Common myeloid progenitor, CD34-positive (primary cell): ENCODE measurements at regions not wholly inside any gene's neighbourhood (a gene's known extent, or its start where the extent isn't known, plus 50 kb on each side); places are given as distances from the start of the nearest gene placed in this dataset.

Source experiments
- CTCF ChIA-PET: fragments of 350-600 bp; sonication (Branson Sonifier 250); formaldehyde crosslinking; loops from one replicate; lab custom pipeline; 2021; ENCODE audit warnings: antibody characterized with exemption; lab: Charles Lee
- POLR2A ChIA-PET: fragments of 350-600 bp; sonication (Branson Sonifier 250); formaldehyde crosslinking; loops from one replicate; lab custom pipeline; 2021; ENCODE audit warnings: antibody characterized with exemption; lab: Charles Lee
- DNase-seq, 3 donors: peaks; one replicate each; pipeline versions ENCODE4 v3.0.0 to v3.0.0-alpha.2; 2013
- H3K27ac ChIP-seq, 2 experiments: 1 replicate in 1 of 2; 2 replicates in 1 of 2; pipeline ENCODE4 v1.7.0; 2013; ENCODE audit warnings: inconsistent platforms in 2 of 2, low read length in 2 of 2, mild to moderate bottlenecking in 2 of 2, low read depth in 1 of 2, moderate library complexity in 1 of 2; ENCODE audit not compliant: severe bottlenecking in 2 of 2, insufficient read depth in 1 of 2, poor library complexity in 1 of 2
- H3K27me3 ChIP-seq, 5 experiments: replicated peaks in 2 of 5; 1 replicate in 3 of 5; 2 replicates in 2 of 5; pipeline versions ENCODE4 v1.6.1 to v1.7.0; 2013; ENCODE audit warnings: low read length in 4 of 5, mild to moderate bottlenecking in 2 of 5, moderate library complexity in 2 of 5, inconsistent platforms in 1 of 5; ENCODE audit not compliant: insufficient read depth in 5 of 5, control insufficient read depth in 4 of 5
- H3K36me3 ChIP-seq, 4 experiments: 1 replicate in 2 of 4; 2 replicates in 2 of 4; pipeline versions ENCODE4 v1.6.1 to v1.7.0; 2013; ENCODE audit warnings: low read length in 3 of 4, control low read depth in 1 of 4, mild to moderate bottlenecking in 1 of 4; ENCODE audit not compliant: control insufficient read depth in 4 of 4, insufficient read depth in 4 of 4
- H3K4me1 ChIP-seq, 4 experiments: 1 replicate in 3 of 4; 2 replicates in 1 of 4; pipeline versions ENCODE4 v1.6.1 to v1.7.1; 2013; ENCODE audit warnings: low read length in 3 of 4, mild to moderate bottlenecking in 3 of 4, control low read depth in 1 of 4, inconsistent platforms in 1 of 4, moderate library complexity in 1 of 4; ENCODE audit not compliant: control insufficient read depth in 4 of 4, insufficient read depth in 4 of 4; ENCODE audit errors: control extremely low read depth in 1 of 4
- H3K4me3 ChIP-seq, 7 experiments: 1 replicate in 4 of 7; 2 replicates in 3 of 7; pipeline versions ENCODE4 v1.5.1 to v1.7.0; 2013; ENCODE audit warnings: mild to moderate bottlenecking in 7 of 7, low read length in 6 of 7, moderate library complexity in 6 of 7, inconsistent platforms in 2 of 7, low read depth in 2 of 7, control low read depth in 1 of 7; ENCODE audit not compliant: insufficient read depth in 4 of 7, control insufficient read depth in 1 of 7; ENCODE audit errors: extremely low read depth in 1 of 7
- H3K9me3 ChIP-seq, 5 experiments: 1 replicate in 4 of 5; 2 replicates in 1 of 5; pipeline versions ENCODE4 v1.6.1 to v1.7.1; 2013; ENCODE audit warnings: low read length in 4 of 5, mild to moderate bottlenecking in 2 of 5, inconsistent platforms in 1 of 5, low read depth in 1 of 5, moderate library complexity in 1 of 5; ENCODE audit not compliant: control insufficient read depth in 4 of 5, insufficient read depth in 2 of 5; ENCODE audit errors: control extremely low read depth in 1 of 5
- WGBS: methylation state at CpG from one replicate; pipeline ENCODE4 v1.1.5; 2013; ENCODE audit not compliant: insufficient coverage; 5-methylcytosine and 5-hydroxymethylcytosine counted together

DNA sequence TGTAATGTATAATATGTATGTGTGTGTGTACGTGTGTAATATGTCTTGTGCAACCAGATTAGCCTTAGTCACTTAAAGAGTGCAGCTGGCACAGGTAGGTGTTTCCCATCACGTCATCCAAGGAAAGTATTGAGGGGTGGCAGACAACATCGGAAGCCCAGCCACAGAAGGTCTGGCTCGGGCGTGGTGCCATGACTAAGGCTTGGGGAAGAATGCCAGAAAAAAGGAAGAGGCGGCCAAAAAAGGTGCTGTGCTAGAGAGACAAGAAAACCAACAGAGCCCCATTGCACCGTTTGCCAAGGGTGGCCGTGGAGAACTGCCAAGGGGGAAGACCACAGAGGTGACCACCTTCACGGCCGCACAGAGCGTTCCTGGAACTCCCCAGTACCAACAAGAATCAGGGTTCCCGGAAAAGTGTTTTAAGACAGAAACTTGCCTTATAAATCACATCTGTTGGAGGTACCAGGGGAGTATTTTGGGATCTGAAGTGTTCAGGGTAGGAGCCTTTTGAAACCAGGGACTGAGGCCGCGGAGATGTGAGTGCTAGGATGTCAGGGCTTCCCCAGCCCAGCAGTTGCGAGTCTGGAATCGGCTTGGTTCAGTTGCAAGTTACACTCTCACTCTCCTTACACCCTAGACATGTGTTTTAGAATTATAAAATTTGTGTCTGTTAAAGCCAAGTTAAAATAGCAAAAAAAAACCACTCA lies 131.2 kb upstream of the DYRK2 start:
- H3K27ac ChIP-seq: no peak overlapping the region
- peak; percentile 34 to 83 (median 66) for DNase-seq
- H3K27me3 ChIP-seq: no peaks in the 10 kb centered on the region
- ChIA-PET POLR2A (no interaction called here), CTCF (no interaction called here)
- H3K36me3 ChIP-seq: no peaks in the 10 kb centered on the region
- no peaks in the 10 kb centered on the region for H3K9me3 ChIP-seq
- peaks cover 6 to 28% (median 15%) of the 10 kb centered on the region in 4 experiments for H3K4me1 ChIP-seq
- H3K4me3 ChIP-seq: peak overlapping the region in 1 of 7 experiments; percentile 14
- 27% methylated on average over 9 of the region's 16 CpGs for WGBS

DNA sequence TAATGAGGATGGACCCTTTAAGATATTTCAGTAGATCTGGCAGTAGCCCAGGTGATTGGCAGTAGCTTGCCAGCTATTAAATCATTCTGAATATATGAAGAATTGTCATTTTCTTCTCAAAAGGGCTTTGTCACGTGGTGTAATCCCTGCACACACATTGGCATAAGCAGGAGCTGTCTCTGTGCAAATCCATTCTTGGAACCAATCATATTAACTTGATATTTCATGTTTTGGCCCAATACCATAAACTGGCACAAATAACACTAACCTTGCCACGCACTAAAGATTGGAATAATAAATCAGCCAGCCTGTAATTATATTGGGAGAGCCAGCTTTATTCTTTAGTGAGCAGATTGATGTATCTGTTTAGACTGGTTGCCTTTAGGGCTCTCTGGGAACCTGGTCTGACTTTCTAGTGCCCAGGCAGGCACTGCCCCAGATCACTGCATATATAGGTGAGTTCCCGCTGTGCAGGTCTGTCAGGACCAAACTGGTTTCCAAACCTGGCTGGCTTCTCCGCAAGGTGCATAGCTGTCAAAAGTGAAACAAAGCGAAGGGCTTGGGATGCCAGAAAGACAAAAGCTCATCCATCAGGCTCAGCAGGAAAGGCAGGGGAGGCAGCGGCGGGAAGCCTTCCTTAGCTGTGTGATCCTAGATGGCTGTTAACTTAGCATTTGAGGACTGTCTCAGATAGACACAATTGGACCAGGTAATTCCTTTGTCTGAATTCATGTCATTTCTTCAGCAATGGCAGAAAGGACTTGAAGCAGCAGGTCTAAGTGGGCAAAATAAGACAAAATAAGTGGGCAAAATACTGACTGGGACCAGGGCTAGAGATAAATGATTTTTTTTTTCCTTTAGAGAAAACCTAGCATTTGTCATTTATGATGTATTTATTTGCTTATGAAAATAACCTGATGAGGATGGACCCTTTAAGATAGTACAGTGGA lies 128.8 kb upstream of the DYRK2 start:
- WGBS: 98% methylated on average over 5 of the region's 7 CpGs
- H3K36me3 ChIP-seq: no peaks in the 10 kb centered on the region
- CTCF ChIA-PET: interaction anchor here (0.7 to 0.9 kb wide), 2 partner anchors 21 to 36 kb away, joined by 3 read pairs; no protein-coding TSS in a partner anchor
- H3K9me3 ChIP-seq: no peaks in the 10 kb centered on the region
- no peaks in the 10 kb centered on the region for H3K27me3 ChIP-seq
- H3K4me1 ChIP-seq: peaks cover 3 to 27% (median 15%) of the 10 kb centered on the region in 4 experiments
- POLR2A ChIA-PET: no interaction called here
- no peak for DNase-seq
- no peak overlapping the region for H3K27ac ChIP-seq
- H3K4me3 ChIP-seq: no peak overlapping the region

DNA sequence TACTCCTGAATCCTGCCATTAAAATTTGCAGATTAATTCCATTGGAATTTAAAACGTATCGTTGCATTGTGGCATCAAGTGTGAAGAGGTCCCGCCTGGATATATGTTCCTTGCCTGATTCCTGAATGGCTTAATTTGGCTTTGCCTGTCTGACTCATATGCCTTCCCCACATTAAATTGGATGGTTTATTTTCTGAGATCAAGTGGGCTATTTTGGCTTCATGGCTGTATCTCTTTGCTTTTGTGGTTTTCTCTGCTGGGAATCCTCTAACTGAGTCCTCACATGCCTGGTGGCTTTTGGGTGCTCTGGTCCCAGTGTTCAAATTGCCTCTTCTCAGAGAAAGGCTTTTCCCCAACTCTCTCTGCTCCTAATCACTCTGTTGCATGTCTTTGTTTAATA lies 127.9 kb upstream of the DYRK2 start:
- H3K27me3 ChIP-seq: no peaks in the 10 kb centered on the region
- H3K36me3 ChIP-seq: no peaks in the 10 kb centered on the region
- ChIA-PET POLR2A (no interaction called here), CTCF (no interaction called here)
- H3K9me3 ChIP-seq: no peaks in the 10 kb centered on the region
- 100% methylated on average over 3 of the region's 3 CpGs for WGBS
- no peak overlapping the region for H3K4me3 ChIP-seq
- no peak overlapping the region for H3K27ac ChIP-seq
- DNase-seq: no peak
- H3K4me1 ChIP-seq: peaks cover under 1 to 19% (median 10%) of the 10 kb centered on the region in 4 experiments

DNA sequence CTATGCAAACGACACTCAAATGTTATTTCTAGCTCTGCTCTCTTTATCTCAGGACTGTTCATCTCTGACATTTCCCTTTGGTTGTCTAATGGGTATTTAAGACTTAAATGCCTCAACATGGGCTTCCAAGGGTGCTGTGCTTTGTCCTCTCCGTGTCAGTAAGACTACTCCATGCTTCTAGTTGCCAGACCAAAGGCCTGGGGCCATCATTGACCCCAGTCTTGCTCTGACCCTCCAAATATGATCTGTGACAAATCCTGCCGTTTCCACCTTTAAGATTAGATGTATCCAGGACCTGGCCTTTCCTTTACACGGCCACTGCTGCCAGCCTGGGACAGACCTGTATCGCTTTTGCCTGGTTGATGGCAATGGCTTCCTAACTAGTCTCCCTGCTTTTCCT lies 126.3 kb upstream of the DYRK2 start:
- POLR2A ChIA-PET: no interaction called here
- Histone ChIP-seq H3K36me3 (no peaks in the 10 kb centered on the region), H3K9me3 (no peaks in the 10 kb centered on the region), H3K27me3 (no peaks in the 10 kb centered on the region), H3K27ac (no peak overlapping the region), H3K4me3 (no peak overlapping the region), H3K4me1 (peaks cover 0 to 13% (median 2%) of the 10 kb centered on the region in 4 experiments)
- 100% methylated on average over 3 of the region's 5 CpGs for WGBS
- CTCF ChIA-PET: interaction anchor here (1.9 kb wide), 1 partner anchor 12 kb away, joined by 4 read pairs; no protein-coding TSS in a partner anchor
- DNase-seq: no peak

DNA sequence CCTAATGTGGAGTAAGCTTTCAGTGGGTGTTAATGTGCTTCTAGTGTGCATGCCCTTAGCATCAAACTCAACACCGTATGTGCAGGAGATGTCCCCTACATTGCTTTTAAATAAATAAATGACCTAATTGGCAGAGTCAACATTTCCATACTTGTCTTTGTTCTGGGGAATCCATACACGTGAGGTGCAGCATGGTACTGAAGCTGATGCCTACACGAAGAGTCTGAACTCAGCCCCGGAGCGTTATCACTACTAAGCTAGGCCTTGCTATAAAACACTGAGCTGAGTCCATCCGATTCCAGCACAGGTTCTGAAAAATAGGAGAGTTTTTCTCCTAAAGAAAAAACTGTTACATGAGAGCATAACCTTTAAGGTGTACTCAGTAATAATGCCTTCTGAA lies 125.0 kb upstream of the DYRK2 start:
- DNase-seq: no peak
- ChIA-PET CTCF (interaction anchor here (1.9 kb wide), 1 partner anchor 11 kb away, joined by 4 read pairs; no protein-coding TSS in a partner anchor), POLR2A (no interaction called here)
- Histone ChIP-seq H3K4me1 (peaks cover 0 to 13% (median 0%) of the 10 kb centered on the region in 4 experiments), H3K4me3 (no peak overlapping the region), H3K9me3 (no peaks in the 10 kb centered on the region), H3K27ac (no peak overlapping the region), H3K36me3 (no peaks in the 10 kb centered on the region), H3K27me3 (no peaks in the 10 kb centered on the region)
- WGBS: 98% methylated on average over 5 of the region's 6 CpGs

DNA sequence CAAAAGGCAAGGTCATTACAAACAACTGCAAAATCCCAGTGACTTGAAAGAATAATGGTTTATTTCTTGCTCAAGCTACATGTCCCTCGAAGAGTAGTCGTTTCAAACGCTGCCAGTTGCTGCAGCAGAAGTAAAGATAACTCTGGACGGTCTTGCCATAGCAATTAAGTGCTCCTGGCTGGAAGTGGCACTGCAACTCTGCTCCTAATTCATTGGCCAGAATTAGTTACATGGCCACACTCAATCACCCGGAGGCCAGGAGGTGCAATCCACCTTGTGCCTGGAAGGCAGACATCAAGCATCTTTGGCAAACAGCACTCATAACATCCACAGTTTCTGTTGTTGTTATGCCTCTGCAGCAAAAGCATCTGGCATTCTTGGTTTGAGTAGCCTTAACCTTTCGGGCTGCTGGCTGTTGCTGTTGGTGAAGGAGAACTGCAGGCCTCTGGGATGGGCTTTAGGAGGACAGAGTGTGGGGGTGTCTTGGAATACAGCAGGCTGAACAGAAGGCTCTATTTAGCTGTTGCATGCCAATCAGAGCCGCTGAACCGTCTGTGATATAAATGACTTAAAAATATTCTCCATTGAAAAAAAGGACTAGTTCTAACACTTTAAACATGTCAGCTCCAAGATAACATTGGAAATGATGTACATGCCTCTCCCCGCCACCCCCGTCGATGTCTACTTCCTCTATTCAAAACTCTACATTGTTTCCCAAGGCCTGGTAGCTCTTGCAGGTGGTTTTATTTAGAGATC lies 123.5 kb upstream of the DYRK2 start:
- Histone ChIP-seq H3K4me1 (peaks cover 0 to 13% (median 0%) of the 10 kb centered on the region in 4 experiments), H3K36me3 (no peaks in the 10 kb centered on the region), H3K4me3 (no peak overlapping the region), H3K27me3 (no peaks in the 10 kb centered on the region), H3K27ac (no peak overlapping the region), H3K9me3 (no peaks in the 10 kb centered on the region)
- ChIA-PET POLR2A (interaction anchor here (0.8 kb wide), 1 partner anchor 13 kb away, joined by 3 read pairs; no protein-coding TSS in a partner anchor), CTCF (interaction anchor here (1.1 kb wide), 1 partner anchor 13 kb away, joined by 3 read pairs; no protein-coding TSS in a partner anchor)
- peak in 2 of 3 donors; percentile 47 to 55 for DNase-seq
- 96% methylated on average over 8 of the region's 11 CpGs for WGBS
